ENCODE measurements at regions not wholly inside any gene's neighbourhood (a gene's known extent, or its start where the extent isn't known, plus 50 kb on each side); places are given as distances from the start of the nearest gene placed in this dataset.
"Not testable (repeated sequence)": the region's sequence is repeated elsewhere in the genome, so short reads cannot be mapped to it uniquely, and the experiment has no call there.

DNA sequence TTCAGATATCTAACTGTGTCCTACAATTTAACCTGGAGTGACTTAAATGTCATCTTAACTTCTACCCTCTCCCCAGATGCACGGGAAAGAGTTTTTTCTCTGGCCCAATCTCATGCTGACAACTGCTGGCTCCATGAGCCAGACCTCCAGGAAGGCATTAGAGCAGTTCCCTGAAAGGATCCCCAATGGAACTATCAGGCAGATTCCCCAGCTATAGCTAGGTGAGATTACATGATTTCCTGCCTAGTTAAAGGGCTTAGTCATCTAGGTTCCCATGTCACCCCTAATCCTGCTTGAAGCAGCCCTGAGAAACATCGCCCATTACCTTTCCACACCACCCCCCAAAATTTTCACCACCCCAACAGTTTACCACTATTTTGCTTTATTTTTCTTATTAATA lies 373.5 kb upstream of the TRPC7 start:
- DNase-seq, result no peak

- DNase-seq, result no peak
These were observed 370.7 kb upstream of the TRPC7 start for GRCh38 chr5:136736021-136736420.

DNA sequence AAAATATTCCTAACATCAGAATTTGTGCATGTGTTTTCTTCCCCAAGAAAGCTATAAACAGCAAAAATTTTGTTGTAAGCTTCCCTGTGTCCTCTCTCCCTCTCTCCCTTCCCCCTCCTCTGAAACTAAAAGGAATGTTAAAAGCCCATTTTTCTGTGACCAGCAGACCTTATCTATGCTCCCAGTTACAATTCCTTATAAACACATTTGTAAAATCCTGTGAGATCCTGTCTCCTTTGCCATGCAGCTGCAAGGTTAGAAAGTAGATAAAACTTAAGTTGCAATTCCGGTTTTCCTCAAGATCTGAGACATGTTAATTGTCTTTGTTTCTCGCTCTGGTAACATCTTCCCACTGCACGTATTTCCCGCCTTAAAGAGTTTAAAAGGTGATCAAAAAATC lies 370.3 kb upstream of the TRPC7 start:
- DNase-seq, result not testable (repeated sequence)

DNA sequence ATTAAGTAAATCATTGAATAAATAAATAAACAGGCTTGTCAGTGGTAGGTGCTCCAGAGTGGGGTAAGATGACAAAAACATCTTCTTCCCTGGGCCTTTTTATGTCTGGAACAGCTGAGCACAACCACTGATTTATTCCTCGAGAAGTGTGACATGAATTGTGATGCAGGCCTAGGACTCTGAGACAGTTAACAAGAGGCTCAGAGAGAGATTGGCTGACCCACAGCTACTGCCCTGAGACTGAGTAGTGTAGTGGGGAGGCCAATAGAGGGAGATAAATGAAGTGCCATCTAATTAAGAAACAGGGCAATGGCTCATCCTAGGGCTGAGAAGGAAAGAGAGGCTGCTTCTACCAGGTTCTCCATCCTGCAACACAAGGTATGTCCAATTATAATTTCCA lies 369.3 kb upstream of the TRPC7 start:
- no peak for DNase-seq

- DNase-seq, result no peak
These were observed 367.4 kb upstream of the TRPC7 start for GRCh38 chr5:136732751-136733150.

GRCh38 chr5:136731241-136731900 lies 366.0 kb upstream of the TRPC7 start:
- DNase-seq, result peak; percentile 15

GRCh38 chr5:136730426-136730825 lies 365.1 kb upstream of the TRPC7 start:
- no peak for DNase-seq

DNA sequence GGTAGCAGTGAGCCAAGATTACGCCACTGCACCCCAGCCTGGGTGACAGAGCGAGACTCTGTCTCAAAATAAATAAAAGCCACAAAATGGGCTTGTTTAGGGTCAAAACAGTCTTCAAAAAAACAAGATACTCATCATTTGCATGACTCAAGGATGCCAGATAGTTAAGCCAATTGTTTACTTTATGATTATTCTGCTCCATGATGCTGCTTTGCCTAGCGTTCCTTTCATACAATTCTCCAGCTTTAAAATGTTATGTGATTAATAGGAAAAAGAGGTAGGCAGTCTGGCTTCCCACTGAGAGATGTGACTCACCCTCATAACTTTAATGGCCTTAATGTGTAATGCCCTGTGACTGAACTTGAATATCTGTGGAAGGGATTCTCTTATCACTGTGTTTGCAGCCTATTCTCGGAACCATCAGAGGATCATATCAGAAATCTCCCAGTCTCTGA lies 364.6 kb upstream of the TRPC7 start:
- peak; percentile 82 for DNase-seq

GRCh38 chr5:136726506-136726905 lies 361.2 kb upstream of the TRPC7 start:
- DNase-seq, result no peak

DNA sequence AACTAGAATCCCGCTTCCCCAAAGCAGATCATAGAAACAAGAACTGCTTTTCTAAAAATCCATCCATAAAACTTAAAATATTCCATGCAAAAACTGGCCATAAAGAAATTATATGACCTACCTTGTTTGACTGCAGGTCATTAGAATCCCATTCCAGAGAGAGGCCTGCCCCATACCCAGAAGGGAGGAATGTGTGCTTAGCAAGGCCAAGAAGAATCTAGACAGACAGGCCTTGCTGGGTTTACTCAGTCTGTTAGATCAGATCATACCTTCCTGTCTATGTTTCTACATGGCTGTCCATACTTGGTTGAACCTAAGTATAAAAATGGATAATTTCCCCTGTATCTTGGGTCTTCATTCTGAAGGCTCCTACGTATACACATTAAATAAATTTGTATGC lies 358.8 kb upstream of the TRPC7 start:
- no peak for DNase-seq

DNA sequence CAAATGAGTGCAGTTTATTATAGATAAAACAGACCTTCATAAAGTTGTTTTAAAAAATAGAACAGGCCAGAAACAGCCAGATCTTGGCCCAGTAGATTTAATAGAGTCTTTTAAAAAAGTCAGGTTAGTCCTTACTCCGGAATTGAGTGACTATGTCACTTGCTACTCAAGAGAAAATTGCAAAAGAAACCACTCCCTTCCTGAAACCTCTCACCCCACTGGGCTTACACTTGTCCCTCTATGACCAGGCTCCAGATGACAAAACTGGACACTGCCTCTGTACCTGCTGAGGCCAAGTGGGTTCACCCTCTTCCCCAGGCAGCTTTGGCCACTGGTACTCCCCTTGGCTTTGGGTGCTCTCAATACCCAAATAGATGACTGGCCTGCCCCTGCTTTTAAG lies 357.2 kb upstream of the TRPC7 start:
- DNase-seq, result no peak

GRCh38 chr5:136722086-136722485 lies 356.7 kb upstream of the TRPC7 start:
- DNase-seq, result no peak

GRCh38 chr5:136720674-136721073 lies 355.3 kb upstream of the TRPC7 start:
- no peak for DNase-seq

- no peak for DNase-seq
These were observed 352.6 kb upstream of the TRPC7 start for GRCh38 chr5:136717917-136718316.

GRCh38 chr5:136714286-136714685 lies 348.9 kb upstream of the TRPC7 start:
- no peak for DNase-seq

GRCh38 chr5:136712628-136713027 lies 347.3 kb upstream of the TRPC7 start:
- DNase-seq, result no peak

- DNase-seq, result no peak
These were observed 345.5 kb upstream of the TRPC7 start for GRCh38 chr5:136710834-136711233.

DNA sequence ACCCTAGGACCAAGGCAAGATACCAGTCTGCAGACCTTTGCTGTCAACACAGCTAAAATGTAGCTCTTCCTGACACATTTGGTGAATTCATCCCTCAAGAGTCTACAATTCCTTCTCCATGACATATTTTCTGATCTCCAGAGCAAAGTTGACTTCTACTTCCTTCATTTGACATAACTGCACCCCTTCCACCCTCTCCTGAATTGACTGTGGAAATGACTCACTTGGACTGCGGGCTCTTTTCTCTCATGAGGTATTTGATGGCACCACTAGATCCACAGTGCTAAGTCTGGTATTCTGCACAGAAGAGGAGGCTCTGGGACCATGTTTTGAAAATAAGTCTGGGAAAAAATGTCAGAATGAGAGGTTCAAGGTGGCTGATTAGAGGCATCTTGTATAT lies 338.4 kb upstream of the TRPC7 start:
- no peak for DNase-seq

DNA sequence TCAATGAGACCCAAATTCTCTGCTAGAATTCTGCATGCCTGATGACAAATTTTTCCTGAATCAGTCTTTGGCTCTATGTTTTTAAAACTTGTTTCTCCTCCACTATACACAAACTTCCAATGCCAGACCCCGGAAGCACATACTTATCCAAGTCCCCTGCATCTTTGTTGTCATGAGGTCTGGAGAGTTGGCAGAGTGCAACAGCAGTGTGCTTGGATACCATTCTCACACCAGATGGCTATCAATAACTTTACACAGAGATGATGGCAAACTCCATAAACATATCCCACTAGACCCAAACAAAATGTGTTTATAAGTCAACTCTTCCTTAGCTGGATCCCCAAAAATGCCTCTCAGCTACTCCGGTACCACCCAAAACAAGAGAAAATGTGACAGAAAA lies 337.7 kb upstream of the TRPC7 start:
- DNase-seq, result no peak

GRCh38 chr5:136701191-136701590 lies 335.8 kb upstream of the TRPC7 start:
- DNase-seq, result no peak

GRCh38 chr5:136699651-136700050 lies 334.3 kb upstream of the TRPC7 start:
- DNase-seq, result no peak

DNA sequence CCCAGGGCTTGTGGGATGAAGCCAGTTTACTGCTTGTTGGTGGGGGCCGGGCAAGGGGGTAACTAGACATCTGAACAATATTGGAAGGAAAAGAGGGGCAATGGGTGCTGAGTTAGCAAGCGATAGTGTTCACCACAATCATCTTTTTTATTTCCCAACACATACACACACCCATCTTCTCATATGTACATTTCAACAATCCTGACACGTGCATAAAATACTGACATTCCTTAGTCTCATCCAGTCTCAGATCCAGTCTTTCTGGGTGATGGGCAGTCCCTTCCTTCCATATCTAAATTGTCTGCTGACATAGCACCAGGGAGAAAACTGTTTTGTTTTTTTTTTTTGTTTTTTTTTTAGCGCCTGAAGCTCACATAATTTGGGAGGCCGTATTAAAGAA lies 333.6 kb upstream of the TRPC7 start:
- no peak for DNase-seq

DNA sequence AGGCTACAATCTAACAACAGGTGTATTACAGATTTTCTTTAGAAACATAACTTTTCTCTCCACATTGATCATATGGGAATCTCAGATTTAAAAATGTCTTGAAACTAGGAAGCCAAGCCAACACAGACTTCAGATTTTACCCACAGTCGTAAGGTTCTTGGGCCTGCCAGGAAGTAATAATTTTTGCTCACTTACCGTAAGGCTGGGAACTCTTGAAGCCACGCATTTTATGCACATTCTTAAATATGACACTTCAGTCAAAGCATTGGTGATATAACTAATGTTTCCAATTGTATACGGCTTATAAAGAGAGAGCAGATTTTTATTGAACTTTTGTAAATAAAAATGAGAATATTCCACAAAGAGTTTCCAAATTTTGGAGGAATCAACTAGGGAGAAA lies 328.9 kb upstream of the TRPC7 start:
- no peak for DNase-seq

- DNase-seq, result no peak
These were observed 324.2 kb upstream of the TRPC7 start for GRCh38 chr5:136689552-136689951.

DNA sequence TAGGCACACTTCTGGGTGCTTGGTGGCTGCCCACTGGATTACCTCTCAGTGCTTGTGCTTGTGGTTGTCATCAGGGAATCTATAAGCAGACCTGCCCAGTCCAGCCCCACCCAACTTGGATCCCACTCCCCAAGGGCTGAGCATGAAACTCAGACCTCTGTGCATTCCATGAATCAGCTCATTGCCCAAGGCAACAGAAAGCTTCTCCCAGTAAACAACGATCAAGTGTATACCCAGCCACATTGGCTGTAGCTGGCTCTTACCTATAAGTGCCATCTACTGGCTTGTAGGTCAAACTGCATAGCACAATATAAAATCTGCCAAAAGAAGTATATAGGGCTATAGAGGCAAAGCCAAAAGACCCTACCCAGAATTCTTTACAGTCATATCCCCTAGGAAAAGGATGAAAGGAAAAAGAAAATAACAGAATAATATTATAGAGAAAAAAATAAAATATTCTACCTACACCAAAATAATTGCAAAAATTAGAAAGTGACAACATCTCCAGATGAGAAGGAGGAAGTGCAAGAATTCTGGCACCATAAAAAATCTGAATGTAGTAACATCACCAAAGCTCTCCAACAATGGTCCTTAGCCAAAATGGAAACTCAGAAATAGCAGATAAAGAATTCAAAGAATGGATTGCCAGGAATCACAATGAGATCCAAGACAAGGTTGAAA lies 321.0 kb upstream of the TRPC7 start:
- no peak for DNase-seq

Measured in amniotic stem cell (primary cell).